ENCODE measurements at regions not wholly inside any gene's neighbourhood (a gene's known extent, or its start where the extent isn't known, plus 50 kb on each side); places are given as distances from the start of the nearest gene placed in this dataset.

- TF ChIP-seq CTCF (conservative IDR thresholded peaks at IDR 0.05; ENCODE audit: low read depth, low read length), result no peak
- TF ChIP-seq EZH2 (IDR thresholded peaks at IDR 0.05; ENCODE audit: low read length, unreplicated experiment), result no peak
- no peak for TF ChIP-seq EZH2phosphoT487 (IDR thresholded peaks at IDR 0.05; ENCODE audit: borderline replicate concordance, low read length)
These were observed 267.9 kb upstream of the PIK3C3 start for GRCh38 chr18:41687138-41687537.
